CD8-positive, alpha-beta memory T cell (primary cell): ENCODE measurements at regions not wholly inside any gene's neighbourhood (a gene's known extent, or its start where the extent isn't known, plus 50 kb on each side); places are given as distances from the start of the nearest gene placed in this dataset.
"Not testable (repeated sequence)": the region's sequence is repeated elsewhere in the genome, so short reads cannot be mapped to it uniquely, and the experiment has no call there.

Experiments
- CTCF ChIA-PET: fragments of 350-600 bp; sonication (Branson Sonifier 250); formaldehyde crosslinking; loops from one replicate; lab custom pipeline; 2021; ENCODE audit warnings: antibody characterized with exemption; lab: Charles Lee
- POLR2A ChIA-PET: fragments of 350-600 bp; sonication (Branson Sonifier 250); formaldehyde crosslinking; loops from one replicate; lab custom pipeline; 2021; ENCODE audit warnings: antibody characterized with exemption; lab: Charles Lee
- DNase-seq, 5 donors: peaks; one replicate each; pipeline versions ENCODE4 v3.0.0 to v3.0.0-alpha.2; 2020 to 2022; ENCODE audit warnings: mixed read lengths in 1 of 5
- H3K27ac ChIP-seq: one replicate; pipeline ENCODE4 v1.7.0; 2013; ENCODE audit warnings: low read depth, mild to moderate bottlenecking, low read length, moderate library complexity
- H3K27me3 ChIP-seq: 2 replicates; pipeline ENCODE4 v1.7.0; 2013; ENCODE audit warnings: low read length, mild to moderate bottlenecking; ENCODE audit not compliant: insufficient read depth, poor library complexity, severe bottlenecking
- H3K36me3 ChIP-seq: 2 replicates; pipeline ENCODE4 v1.7.0; 2013; ENCODE audit warnings: mild to moderate bottlenecking, low read length, moderate library complexity; ENCODE audit not compliant: insufficient read depth
- H3K4me1 ChIP-seq: 2 replicates; pipeline ENCODE4 v1.7.0; 2013; ENCODE audit warnings: mild to moderate bottlenecking, low read length, moderate library complexity; ENCODE audit not compliant: insufficient read depth
- H3K4me3 ChIP-seq: 2 replicates; pipeline ENCODE4 v1.7.0; 2013; ENCODE audit warnings: mild to moderate bottlenecking, low read length
- H3K9me3 ChIP-seq: 2 replicates; pipeline ENCODE4 v1.7.0; 2013; ENCODE audit warnings: mild to moderate bottlenecking, low read length
- H3K27ac Mint-ChIP-seq, 8 donors: one replicate each; pipeline ENCODE4 v1.8.0; 2020 to 2021; ENCODE audit warnings: mixed read lengths in 8 of 8, mild to moderate bottlenecking in 6 of 8, inconsistent platforms in 3 of 8, moderate library complexity in 3 of 8
- H3K27me3 Mint-ChIP-seq, 2 donors: one replicate each; pipeline ENCODE4 v1.8.0; 2020 to 2021; ENCODE audit warnings: mixed read lengths in 2 of 2, mild to moderate bottlenecking in 1 of 2, moderate library complexity in 1 of 2
- H3K36me3 Mint-ChIP-seq, 3 donors: one replicate each; pipeline ENCODE4 v1.8.0; 2020 to 2021; ENCODE audit warnings: mixed read lengths in 3 of 3, inconsistent platforms in 1 of 3, mild to moderate bottlenecking in 1 of 3
- H3K4me1 Mint-ChIP-seq, 3 donors: one replicate each; pipeline ENCODE4 v1.8.0; 2020 to 2021; ENCODE audit warnings: mixed read lengths in 3 of 3, inconsistent platforms in 1 of 3, mild to moderate bottlenecking in 1 of 3
- H3K4me3 Mint-ChIP-seq, 7 donors: one replicate each; pipeline ENCODE4 v1.8.0; 2020 to 2021; ENCODE audit warnings: mixed read lengths in 7 of 7, mild to moderate bottlenecking in 6 of 7, moderate library complexity in 4 of 7, inconsistent platforms in 2 of 7
- H3K9me3 Mint-ChIP-seq, 5 donors: one replicate each; pipeline ENCODE4 v1.8.0; 2020 to 2022; ENCODE audit warnings: mixed read lengths in 5 of 5, mild to moderate bottlenecking in 3 of 5, moderate library complexity in 2 of 5, inconsistent platforms in 1 of 5

GRCh38 chr3:68676136-68676535, 256.2 kb downstream of the TAFA4 start:
- no peak for DNase-seq
- Mint-ChIP-seq H3K36me3 (no peaks in the 10 kb centered on the region), H3K4me3 (no peak overlapping the region), H3K27ac (no peak overlapping the region), H3K4me1 (no peaks in the 10 kb centered on the region), H3K27me3 (no peaks in the 10 kb centered on the region), H3K9me3 (no peaks in the 10 kb centered on the region)
- CTCF ChIA-PET, result no interaction called here
- Histone ChIP-seq H3K4me1 (no peaks in the 10 kb centered on the region), H3K4me3 (no peak overlapping the region), H3K27me3 (no peaks in the 10 kb centered on the region), H3K27ac (no peak overlapping the region), H3K9me3 (no peaks in the 10 kb centered on the region), H3K36me3 (no peaks in the 10 kb centered on the region)
- POLR2A ChIA-PET, result no interaction called here

GRCh38 chr3:68667346-68667745, 265.0 kb downstream of the TAFA4 start:
- no peaks in the 10 kb centered on the region for H3K9me3 ChIP-seq
- H3K4me1 ChIP-seq, result no peaks in the 10 kb centered on the region
- ChIA-PET CTCF (no interaction called here), POLR2A (no interaction called here)
- H3K36me3 ChIP-seq, result no peaks in the 10 kb centered on the region
- Mint-ChIP-seq H3K36me3 (no peaks in the 10 kb centered on the region), H3K9me3 (no peaks in the 10 kb centered on the region), H3K27me3 (no peaks in the 10 kb centered on the region), H3K4me1 (no peaks in the 10 kb centered on the region), H3K4me3 (no peak overlapping the region), H3K27ac (no peak overlapping the region)
- no peaks in the 10 kb centered on the region for H3K27me3 ChIP-seq
- no peak overlapping the region for H3K27ac ChIP-seq
- no peak overlapping the region for H3K4me3 ChIP-seq
- DNase-seq, result no peak

GRCh38 chr3:68666429-68667136, 265.8 kb downstream of the TAFA4 start:
- CTCF ChIA-PET, result no interaction called here
- no peaks in the 10 kb centered on the region for H3K36me3 Mint-ChIP-seq
- H3K4me1 Mint-ChIP-seq, result no peaks in the 10 kb centered on the region
- H3K4me3 ChIP-seq, result no peak overlapping the region
- H3K36me3 ChIP-seq, result no peaks in the 10 kb centered on the region
- H3K27ac Mint-ChIP-seq, result no peak overlapping the region
- H3K4me3 Mint-ChIP-seq, result no peak overlapping the region
- H3K27ac ChIP-seq, result no peak overlapping the region
- no peaks in the 10 kb centered on the region for H3K9me3 ChIP-seq
- POLR2A ChIA-PET, result no interaction called here
- H3K4me1 ChIP-seq, result no peaks in the 10 kb centered on the region
- DNase-seq, result no peak
- H3K27me3 Mint-ChIP-seq, result no peaks in the 10 kb centered on the region
- H3K9me3 Mint-ChIP-seq, result no peaks in the 10 kb centered on the region
- H3K27me3 ChIP-seq, result no peaks in the 10 kb centered on the region

GRCh38 chr3:68664276-68664675, 268.1 kb downstream of the TAFA4 start:
- CTCF ChIA-PET, result no interaction called here
- H3K36me3 ChIP-seq, result no peaks in the 10 kb centered on the region
- no peaks in the 10 kb centered on the region for H3K27me3 ChIP-seq
- peaks cover 0 to 2% (median 0%) of the 10 kb centered on the region in 5 donors for H3K9me3 Mint-ChIP-seq
- no peaks in the 10 kb centered on the region for H3K9me3 ChIP-seq
- POLR2A ChIA-PET, result no interaction called here
- H3K27ac Mint-ChIP-seq, result no peak overlapping the region
- DNase-seq, result no peak
- H3K4me3 Mint-ChIP-seq, result no peak overlapping the region
- no peak overlapping the region for H3K27ac ChIP-seq
- no peaks in the 10 kb centered on the region for H3K4me1 ChIP-seq
- no peaks in the 10 kb centered on the region for H3K4me1 Mint-ChIP-seq
- no peaks in the 10 kb centered on the region for H3K36me3 Mint-ChIP-seq
- no peak overlapping the region for H3K4me3 ChIP-seq
- no peaks in the 10 kb centered on the region for H3K27me3 Mint-ChIP-seq

GRCh38 chr3:68662176-68662575, 270.2 kb downstream of the TAFA4 start:
- ChIA-PET POLR2A (no interaction called here), CTCF (no interaction called here)
- peaks cover 0 to 2% (median 0%) of the 10 kb centered on the region in 5 donors for H3K9me3 Mint-ChIP-seq
- H3K4me1 ChIP-seq, result no peaks in the 10 kb centered on the region
- no peak for DNase-seq
- H3K27ac Mint-ChIP-seq, result no peak overlapping the region
- no peaks in the 10 kb centered on the region for H3K4me1 Mint-ChIP-seq
- H3K36me3 Mint-ChIP-seq, result no peaks in the 10 kb centered on the region
- no peak overlapping the region for H3K4me3 ChIP-seq
- no peak overlapping the region for H3K4me3 Mint-ChIP-seq
- H3K27me3 Mint-ChIP-seq, result no peaks in the 10 kb centered on the region
- H3K9me3 ChIP-seq, result no peaks in the 10 kb centered on the region
- no peaks in the 10 kb centered on the region for H3K36me3 ChIP-seq
- H3K27ac ChIP-seq, result no peak overlapping the region
- no peaks in the 10 kb centered on the region for H3K27me3 ChIP-seq

- H3K9me3 Mint-ChIP-seq, CTCF ChIA-PET, H3K4me3 ChIP-seq, H3K27ac ChIP-seq, H3K4me1 Mint-ChIP-seq, H3K4me3 Mint-ChIP-seq, H3K4me1 ChIP-seq, H3K27me3 Mint-ChIP-seq, H3K27me3 ChIP-seq, DNase-seq, H3K27ac Mint-ChIP-seq, H3K36me3 Mint-ChIP-seq, H3K36me3 ChIP-seq, H3K9me3 ChIP-seq, POLR2A ChIA-PET: not testable (repeated sequence)
Observed at GRCh38 chr3:68650657-68651056, 281.7 kb downstream of the TAFA4 start.

- POLR2A ChIA-PET, result no interaction called here
- H3K27ac Mint-ChIP-seq, result no peak overlapping the region
- CTCF ChIA-PET, result no interaction called here
- H3K4me1 Mint-ChIP-seq, result no peaks in the 10 kb centered on the region
- no peak overlapping the region for H3K4me3 Mint-ChIP-seq
- Histone ChIP-seq H3K27me3 (no peaks in the 10 kb centered on the region), H3K36me3 (no peaks in the 10 kb centered on the region), H3K4me1 (no peaks in the 10 kb centered on the region), H3K9me3 (no peaks in the 10 kb centered on the region), H3K27ac (no peak overlapping the region), H3K4me3 (no peak overlapping the region)
- H3K27me3 Mint-ChIP-seq, result peaks cover 0 to 3% of the 10 kb centered on the region in 2 donors
- DNase-seq, result no peak
- H3K9me3 Mint-ChIP-seq, result peaks cover 0 to 2% (median 0%) of the 10 kb centered on the region in 5 donors
- no peaks in the 10 kb centered on the region for H3K36me3 Mint-ChIP-seq
Observed at GRCh38 chr3:68648494-68648893, 283.9 kb downstream of the TAFA4 start.

GRCh38 chr3:68631850-68632545, 300.3 kb downstream of the TAFA4 start:
- Mint-ChIP-seq H3K36me3 (no peaks in the 10 kb centered on the region), H3K27ac (no peak overlapping the region), H3K27me3 (peaks cover 3 to 4% of the 10 kb centered on the region in 2 donors), H3K4me3 (no peak overlapping the region), H3K4me1 (no peaks in the 10 kb centered on the region), H3K9me3 (peaks cover 0 to 2% (median 0%) of the 10 kb centered on the region in 5 donors)
- ChIA-PET POLR2A (no interaction called here), CTCF (no interaction called here)
- Histone ChIP-seq H3K9me3 (no peaks in the 10 kb centered on the region), H3K27me3 (no peaks in the 10 kb centered on the region), H3K36me3 (no peaks in the 10 kb centered on the region), H3K4me3 (no peak overlapping the region), H3K27ac (no peak overlapping the region), H3K4me1 (no peaks in the 10 kb centered on the region)
- DNase-seq, result no peak
